Gastroesophageal sphincter (tissue), 3 donors: ENCODE measurements at regions not wholly inside any gene's neighbourhood (a gene's known extent, or its start where the extent isn't known, plus 50 kb on each side); places are given as distances from the start of the nearest gene placed in this dataset.

Experiments
- CTCF ChIP-seq, 4 experiments: fragments of 200-600 bp in 2 of 4; fragments of 450-650 bp in 2 of 4; sonication (generic) in 1 of 4; IDR thresholded peaks; one replicate each; pipeline ENCODE4 v1.5.1; 2017 to 2019; ENCODE audit warnings: antibody characterized with exemption in 4 of 4, mild to moderate bottlenecking in 2 of 4, moderate library complexity in 2 of 4
- POLR2A ChIP-seq, 2 donors: fragments of 450-650 bp; IDR thresholded peaks; one replicate each; pipeline ENCODE4 v1.6.1; 2017; ENCODE audit warnings: antibody characterized with exemption in 2 of 2, mild to moderate bottlenecking in 2 of 2, moderate library complexity in 1 of 2
- POLR2AphosphoS5 ChIP-seq: sonication (generic); formaldehyde crosslinking; IDR thresholded peaks from one replicate; pipeline ENCODE4 v1.6.1; 2017; ENCODE audit warnings: antibody characterized with exemption

DNA sequence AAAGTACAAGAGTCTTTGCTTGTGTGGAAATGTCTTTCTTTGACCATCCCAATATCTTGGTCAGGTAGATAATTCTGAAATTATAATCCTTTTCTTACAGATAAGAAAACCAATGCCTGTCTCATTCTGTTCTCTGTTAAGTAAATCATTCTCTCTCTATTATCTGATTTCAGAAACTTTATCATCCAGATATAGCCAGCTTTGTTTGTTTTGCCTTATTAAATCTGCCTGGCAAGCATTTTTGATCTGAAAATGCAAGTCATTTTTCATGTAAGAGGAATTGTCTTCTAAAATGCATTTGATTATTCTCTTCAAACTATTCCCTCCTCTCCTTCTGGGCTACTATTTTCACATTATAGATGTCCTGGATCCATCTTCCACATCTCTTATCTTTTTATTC is 625.5 kb downstream of the CCDC171 start:
- TF ChIP-seq CTCF (IDR thresholded peaks at IDR 0.05) (no peak), POLR2A (IDR thresholded peaks at IDR 0.05) (no peak), POLR2AphosphoS5 (no peak)
